HepG2 (cell line): ENCODE measurements at regions not wholly inside any gene's neighbourhood (a gene's known extent, or its start where the extent isn't known, plus 50 kb on each side); places are given as distances from the start of the nearest gene placed in this dataset.

Source experiments
- ATAC-seq: fragments of 200-7000 bp; cut with Tn5 transposase; 3 replicates; pipeline ENCODE4 v1.9.1; 2020; ENCODE audit warnings: mild to moderate bottlenecking, moderate library complexity
- BruUV-seq: library from RNA; stranded (reverse); fragments of 400-500 nt; replicated peaks from 2 replicates; lab custom pipeline; 2021; lab: Mats Ljungman, UMichigan
- CTCF ChIA-PET: fragments of 300-600 bp; formaldehyde crosslinking; extraction: SDS; loops from one replicate; lab custom pipeline; 2021; ENCODE audit warnings: low total read pairs, inconsistent platforms, low intra/inter-chr PET ratio; lab: Yijun Ruan, JAX
- POLR2A ChIA-PET: fragments of 350-600 bp; sonication (Branson Sonifier 250); formaldehyde crosslinking; loops from one replicate; lab custom pipeline; 2020; ENCODE audit warnings: antibody characterized with exemption, inconsistent platforms; lab: Yijun Ruan, JAX
- DNase-seq: peaks from one replicate; pipeline ENCODE4 v3.0.0-alpha.2; 2015; ENCODE audit warnings: low spot score
- FAIRE-seq: peaks from 3 replicates; lab custom pipeline; 2011; peaks lifted over from hg19 to GRCh38; lab: Jason Lieb, UNC
- H2AFZ ChIP-seq: one replicate; pipeline ENCODE4 v1.6.1; 2011; ENCODE audit warnings: low read length, inconsistent platforms
- H3K27ac ChIP-seq: fragments of 300-600 bp; 3 replicates; pipeline ENCODE4 v1.8.0; 2011; ENCODE audit warnings: mixed run types, mild to moderate bottlenecking, mixed read lengths, low read length, inconsistent platforms; ENCODE audit not compliant: insufficient read depth; ENCODE audit errors: extremely low read length
- H3K27me3 ChIP-seq, 2 experiments: fragments of 200-600 bp in 1 of 2; 2 replicates in 1 of 2; 3 replicates in 1 of 2; pipeline versions ENCODE4 v1.6.0 to v1.8.0; 2011; ENCODE audit warnings: low read length in 2 of 2, mild to moderate bottlenecking in 2 of 2, moderate library complexity in 2 of 2, inconsistent platforms in 1 of 2; ENCODE audit not compliant: insufficient read depth in 2 of 2, control insufficient read depth in 1 of 2
- H3K36me3 ChIP-seq, 2 experiments: fragments of 200-600 bp in 1 of 2; replicated peaks in 1 of 2; 2 replicates in 1 of 2; 3 replicates in 1 of 2; pipeline versions ENCODE4 v1.5.1 to v1.8.0; 2011; ENCODE audit warnings: low read length in 2 of 2, inconsistent platforms in 1 of 2; ENCODE audit not compliant: insufficient read depth in 2 of 2, control insufficient read depth in 1 of 2
- H3K4me1 ChIP-seq: 2 replicates; pipeline ENCODE4 v1.5.1; 2012; ENCODE audit warnings: low read length, inconsistent platforms; ENCODE audit not compliant: insufficient read depth
- H3K4me2 ChIP-seq: 2 replicates; pipeline ENCODE4 v1.6.0; 2011; ENCODE audit warnings: low read depth, low read length, inconsistent platforms
- H3K4me3 ChIP-seq, 3 experiments: fragments of 200-600 bp in 1 of 3; sonication (generic), shearing (Covaris generic) in 1 of 3; replicated peaks in 1 of 3; 2 replicates each; pipeline ENCODE4 v1.5.1; 2011 to 2016; ENCODE audit warnings: low read length in 3 of 3, inconsistent platforms in 2 of 3, low read depth in 2 of 3, mild to moderate bottlenecking in 2 of 3, control low read depth in 1 of 3, mixed read lengths in 1 of 3; ENCODE audit not compliant: insufficient read depth in 1 of 3
- H3K79me2 ChIP-seq: one replicate; pipeline ENCODE4 v1.6.1; 2011; ENCODE audit warnings: low read length, inconsistent platforms; ENCODE audit not compliant: insufficient read depth
- H3K9ac ChIP-seq: 2 replicates; pipeline ENCODE4 v1.6.0; 2011; ENCODE audit warnings: mild to moderate bottlenecking, low read depth, low read length, inconsistent platforms; ENCODE audit not compliant: insufficient read depth
- H3K9me3 ChIP-seq: 2 replicates; pipeline ENCODE4 v1.5.1; 2012; ENCODE audit warnings: mild to moderate bottlenecking, low read length
- H4K20me1 ChIP-seq: 2 replicates; pipeline ENCODE4 v1.6.0; 2011; ENCODE audit warnings: inconsistent platforms, mild to moderate bottlenecking, low read length, moderate library complexity; ENCODE audit not compliant: insufficient read depth
- CHD2 ChIP-seq: IDR thresholded peaks from 2 replicates; pipeline ENCODE4 v1.6.1; 2011; ENCODE audit warnings: low read depth, low read length, improper control_type of control experiment
- DR1 ChIP-seq: sonication (generic); formaldehyde crosslinking; IDR thresholded peaks from 2 replicates; pipeline ENCODE4 v1.8.0; 2021; ENCODE audit warnings: mild to moderate bottlenecking, missing genetic modification reagents, inconsistent platforms
- GATA4 ChIP-seq: sonication (generic); IDR thresholded peaks from 2 replicates; pipeline ENCODE4 v1.6.1; 2016; ENCODE audit warnings: antibody characterized with exemption, low read depth, borderline replicate concordance
- NR1H2 ChIP-seq: sonication (generic); formaldehyde crosslinking; IDR thresholded peaks from 2 replicates; pipeline ENCODE4 v1.8.1; 2022; ENCODE audit warnings: low read depth, missing genetic modification reagents, borderline replicate concordance
- REPIN1 ChIP-seq: sonication (generic); formaldehyde crosslinking; IDR thresholded peaks from 2 replicates; pipeline ENCODE4 v1.8.0; 2022; ENCODE audit warnings: missing genetic modification reagents, low read depth, mild to moderate bottlenecking, borderline replicate concordance
- SP2 ChIP-seq: sonication (generic); formaldehyde crosslinking; IDR thresholded peaks from 2 replicates; pipeline ENCODE4 v1.5.1; 2020; ENCODE audit warnings: mild to moderate bottlenecking, missing genetic modification reagents
- THYN1 ChIP-seq: sonication (generic); formaldehyde crosslinking; IDR thresholded peaks from 2 replicates; pipeline ENCODE4 v1.8.1; 2023; ENCODE audit warnings: low read depth, mild to moderate bottlenecking, moderate library complexity, missing genetic modification reagents, borderline replicate concordance
- ZNF704 ChIP-seq: sonication (generic); formaldehyde crosslinking; IDR thresholded peaks from 2 replicates; pipeline ENCODE4 v1.8.1; 2023; ENCODE audit warnings: mild to moderate bottlenecking, inconsistent platforms, moderate library complexity, missing genetic modification reagents, borderline replicate concordance
- ZNF772 ChIP-seq: sonication (generic); formaldehyde crosslinking; IDR thresholded peaks from 2 replicates; pipeline ENCODE4 v1.5.0; 2020; ENCODE audit warnings: mild to moderate bottlenecking, missing genetic modification reagents
- WGBS: methylation state at CpG from one replicate; pipeline ENCODE4 v1.1.6; 2017; ENCODE audit warnings: low lambda C conversion rate; 5-methylcytosine and 5-hydroxymethylcytosine counted together
- in situ Hi-C: cut with HindIII; loops from 2 replicates; pipeline ENCODE4 v1.10.0; 2017; ENCODE audit warnings: low pct_unique_long_range_greater_than_20kb; ENCODE audit not compliant: extremely low pct_ligation_motif_present
- intact Hi-C: fragments of 100-400 bp; cut with micrococcal nuclease; formaldehyde crosslinking; loops from one replicate; pipeline ENCODE4 v1.10.0; 2022; ENCODE audit not compliant: unreplicated experiment
- TF ChIP-seq, protein P1 (sequence below): sonication (generic); formaldehyde crosslinking; IDR thresholded peaks from 2 replicates; pipeline ENCODE4 v1.5.1; 2020; ENCODE audit warnings: mild to moderate bottlenecking, missing genetic modification reagents, moderate library complexity

GRCh38 chr5:3354606-3355005 is 241.0 kb upstream of the IRX1 start:
- ATAC-seq: no peak
- no peak for DNase-seq
- Histone ChIP-seq H3K79me2 (no peaks in the 10 kb centered on the region), H3K4me3 (no peak overlapping the region), H3K27me3 (peaks cover 0 to 4% of the 10 kb centered on the region in 2 experiments; a peak in 1 of 5 replicates), H3K4me2 (no peak overlapping the region), H3K4me1 (no peaks in the 10 kb centered on the region), H2AFZ (no peak overlapping the region), H3K27ac (no peak overlapping the region), H3K36me3 (no peaks in the 10 kb centered on the region), H3K9me3 (no peaks in the 10 kb centered on the region), H3K9ac (no peak overlapping the region), H4K20me1 (no peaks in the 10 kb centered on the region)
- 9% methylated on average over 7 of the region's 7 CpGs for WGBS
- FAIRE-seq: no peak
- TF ChIP-seq DR1 (CRISPR knock-in tag): no peak
- no peak for TF ChIP-seq THYN1 (CRISPR knock-in tag)
- TF ChIP-seq CHD2: no peak
- TF ChIP-seq GATA4: no peak
- TF ChIP-seq, protein P1, sequence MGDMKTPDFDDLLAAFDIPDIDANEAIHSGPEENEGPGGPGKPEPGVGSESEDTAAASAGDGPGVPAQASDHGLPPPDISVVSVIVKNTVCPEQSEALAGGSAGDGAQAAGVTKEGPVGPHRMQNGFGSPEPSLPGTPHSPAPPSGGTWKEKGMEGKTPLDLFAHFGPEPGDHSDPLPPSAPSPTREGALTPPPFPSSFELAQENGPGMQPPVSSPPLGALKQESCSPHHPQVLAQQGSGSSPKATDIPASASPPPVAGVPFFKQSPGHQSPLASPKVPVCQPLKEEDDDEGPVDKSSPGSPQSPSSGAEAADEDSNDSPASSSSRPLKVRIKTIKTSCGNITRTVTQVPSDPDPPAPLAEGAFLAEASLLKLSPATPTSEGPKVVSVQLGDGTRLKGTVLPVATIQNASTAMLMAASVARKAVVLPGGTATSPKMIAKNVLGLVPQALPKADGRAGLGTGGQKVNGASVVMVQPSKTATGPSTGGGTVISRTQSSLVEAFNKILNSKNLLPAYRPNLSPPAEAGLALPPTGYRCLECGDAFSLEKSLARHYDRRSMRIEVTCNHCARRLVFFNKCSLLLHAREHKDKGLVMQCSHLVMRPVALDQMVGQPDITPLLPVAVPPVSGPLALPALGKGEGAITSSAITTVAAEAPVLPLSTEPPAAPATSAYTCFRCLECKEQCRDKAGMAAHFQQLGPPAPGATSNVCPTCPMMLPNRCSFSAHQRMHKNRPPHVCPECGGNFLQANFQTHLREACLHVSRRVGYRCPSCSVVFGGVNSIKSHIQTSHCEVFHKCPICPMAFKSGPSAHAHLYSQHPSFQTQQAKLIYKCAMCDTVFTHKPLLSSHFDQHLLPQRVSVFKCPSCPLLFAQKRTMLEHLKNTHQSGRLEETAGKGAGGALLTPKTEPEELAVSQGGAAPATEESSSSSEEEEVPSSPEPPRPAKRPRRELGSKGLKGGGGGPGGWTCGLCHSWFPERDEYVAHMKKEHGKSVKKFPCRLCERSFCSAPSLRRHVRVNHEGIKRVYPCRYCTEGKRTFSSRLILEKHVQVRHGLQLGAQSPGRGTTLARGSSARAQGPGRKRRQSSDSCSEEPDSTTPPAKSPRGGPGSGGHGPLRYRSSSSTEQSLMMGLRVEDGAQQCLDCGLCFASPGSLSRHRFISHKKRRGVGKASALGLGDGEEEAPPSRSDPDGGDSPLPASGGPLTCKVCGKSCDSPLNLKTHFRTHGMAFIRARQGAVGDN (CRISPR knock-in tag): no peak
- no peak for TF ChIP-seq ZNF772 (CRISPR knock-in tag)
- TF ChIP-seq SP2 (CRISPR knock-in tag): no peak
- no peak for TF ChIP-seq ZNF704 (CRISPR knock-in tag)
- no peak for TF ChIP-seq REPIN1 (CRISPR knock-in tag)
- no peak for TF ChIP-seq NR1H2 (CRISPR knock-in tag)
- intact Hi-C loops: no loop called here
- in situ Hi-C loops: no loop called here
- ChIA-PET POLR2A (no interaction called here), CTCF (no interaction called here)
- no TSS peak for BruUV-seq
